Fibroblast of mammary gland (primary cell): ENCODE measurements at regions not wholly inside any gene's neighbourhood (a gene's known extent, or its start where the extent isn't known, plus 50 kb on each side); places are given as distances from the start of the nearest gene placed in this dataset.
A peak's percentile ranks its signal among the peaks of the same experiment; 100 is the strongest.

Experiments used
- DNase-seq: peaks from one replicate; pipeline ENCODE4 v3.0.0-alpha.2; 2010; ENCODE audit warnings: low read depth
- H3K4me3 ChIP-seq: 2 replicates; pipeline ENCODE4 v1.5.1; 2011; ENCODE audit warnings: low read depth, mild to moderate bottlenecking, low read length, moderate library complexity; ENCODE audit not compliant: control insufficient read depth
- TF ChIP-seq, protein P1 (sequence below): conservative IDR thresholded peaks from 2 replicates; pipeline ENCODE4 v1.5.1; 2011; ENCODE audit warnings: low read depth, low read length, inconsistent platforms; ENCODE audit not compliant: control insufficient read depth, insufficient read depth

DNA sequence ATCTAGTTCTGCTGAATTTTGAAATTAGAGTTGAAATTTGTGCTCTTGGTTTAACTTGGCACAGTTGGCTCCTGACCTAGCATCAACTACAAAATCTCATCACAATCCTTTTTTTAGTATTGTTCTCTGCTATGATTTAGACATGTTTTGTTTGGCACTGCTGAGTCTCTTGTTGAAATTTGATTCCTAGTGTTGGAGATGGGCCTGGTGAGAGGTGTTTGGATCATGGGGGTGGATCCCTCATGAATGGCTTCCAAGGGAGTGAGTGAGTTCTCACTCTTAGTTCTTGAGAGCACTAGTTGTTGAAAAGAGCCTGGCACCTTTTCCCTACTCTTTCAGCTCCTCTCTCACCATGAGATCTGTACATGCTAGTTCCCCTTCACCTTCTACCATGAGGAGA lies 605.6 kb upstream of the SLC39A10 start:
- TF ChIP-seq, protein P1, sequence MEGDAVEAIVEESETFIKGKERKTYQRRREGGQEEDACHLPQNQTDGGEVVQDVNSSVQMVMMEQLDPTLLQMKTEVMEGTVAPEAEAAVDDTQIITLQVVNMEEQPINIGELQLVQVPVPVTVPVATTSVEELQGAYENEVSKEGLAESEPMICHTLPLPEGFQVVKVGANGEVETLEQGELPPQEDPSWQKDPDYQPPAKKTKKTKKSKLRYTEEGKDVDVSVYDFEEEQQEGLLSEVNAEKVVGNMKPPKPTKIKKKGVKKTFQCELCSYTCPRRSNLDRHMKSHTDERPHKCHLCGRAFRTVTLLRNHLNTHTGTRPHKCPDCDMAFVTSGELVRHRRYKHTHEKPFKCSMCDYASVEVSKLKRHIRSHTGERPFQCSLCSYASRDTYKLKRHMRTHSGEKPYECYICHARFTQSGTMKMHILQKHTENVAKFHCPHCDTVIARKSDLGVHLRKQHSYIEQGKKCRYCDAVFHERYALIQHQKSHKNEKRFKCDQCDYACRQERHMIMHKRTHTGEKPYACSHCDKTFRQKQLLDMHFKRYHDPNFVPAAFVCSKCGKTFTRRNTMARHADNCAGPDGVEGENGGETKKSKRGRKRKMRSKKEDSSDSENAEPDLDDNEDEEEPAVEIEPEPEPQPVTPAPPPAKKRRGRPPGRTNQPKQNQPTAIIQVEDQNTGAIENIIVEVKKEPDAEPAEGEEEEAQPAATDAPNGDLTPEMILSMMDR: no peak
- peak; percentile 76 for DNase-seq
- H3K4me3 ChIP-seq: no peak overlapping the region

- TF ChIP-seq, protein P1: no peak
- peak; percentile 62 for DNase-seq
- H3K4me3 ChIP-seq: no peak overlapping the region
Observed at GRCh38 chr2:195049372-195050031, 607.5 kb upstream of the SLC39A10 start.

DNA sequence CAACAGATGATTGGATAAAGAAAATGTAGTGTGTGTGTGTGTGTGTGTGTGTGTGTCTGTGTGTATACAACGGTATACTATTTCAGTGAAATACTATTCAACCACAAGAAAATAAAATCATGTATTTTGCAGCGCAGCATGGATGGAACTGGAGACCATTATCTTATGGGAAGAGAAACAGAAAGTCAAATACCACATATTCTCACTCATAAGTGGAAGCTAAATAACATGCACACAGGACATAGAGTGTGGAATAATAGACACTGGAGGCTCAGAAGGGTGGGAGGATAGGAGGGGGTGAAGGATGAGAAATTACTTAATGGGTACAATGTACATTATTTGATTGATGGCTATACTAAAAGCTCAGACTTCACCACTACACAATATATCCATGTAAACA lies 609.1 kb upstream of the SLC39A10 start:
- TF ChIP-seq, protein P1: no peak
- no peak for DNase-seq
- H3K4me3 ChIP-seq: no peak overlapping the region

- TF ChIP-seq, protein P1: no peak
- no peak for DNase-seq
- no peak overlapping the region for H3K4me3 ChIP-seq
Observed at GRCh38 chr2:195044801-195045200, 612.2 kb upstream of the SLC39A10 start.

- DNase-seq: peak; percentile 3
- H3K4me3 ChIP-seq: no peak overlapping the region
- TF ChIP-seq, protein P1: no peak
Observed at GRCh38 chr2:195038153-195038552, 618.9 kb upstream of the SLC39A10 start.

- TF ChIP-seq, protein P1: no peak
- no peak overlapping the region for H3K4me3 ChIP-seq
- no peak for DNase-seq
Observed at GRCh38 chr2:195037045-195037444, 620.0 kb upstream of the SLC39A10 start.

DNA sequence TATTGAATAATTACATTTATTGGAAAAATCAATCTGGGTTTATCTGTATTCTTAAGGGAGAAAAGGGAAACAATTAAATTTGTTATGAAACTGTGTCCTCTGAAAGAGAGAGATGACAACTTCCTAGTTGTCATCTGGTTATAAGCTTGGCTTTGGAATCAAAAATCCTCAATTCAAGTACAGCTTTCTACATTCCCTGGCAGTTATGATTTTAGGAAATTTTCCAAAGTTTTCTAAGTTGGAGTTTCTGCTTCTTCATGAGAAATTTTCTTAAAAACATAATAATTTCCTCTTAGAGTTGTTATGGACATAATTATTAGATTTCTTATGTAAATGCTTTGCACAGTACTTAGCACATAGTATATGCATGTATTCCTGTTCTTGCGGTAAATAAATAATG lies 625.6 kb upstream of the SLC39A10 start:
- TF ChIP-seq, protein P1: no peak
- H3K4me3 ChIP-seq: no peak overlapping the region
- DNase-seq: no peak
